ENCODE measurements at regions not wholly inside any gene's neighbourhood (a gene's known extent, or its start where the extent isn't known, plus 50 kb on each side); places are given as distances from the start of the nearest gene placed in this dataset.

- TF ChIP-seq POLR2AphosphoS5 (IDR thresholded peaks at IDR 0.05) (no peak), POLR2A (IDR thresholded peaks at IDR 0.05; ENCODE audit: low read depth) (no peak)
Observed at GRCh38 chr4:141462361-141462760, 174.0 kb upstream of the IL15 start.
